ENCODE measurements at regions not wholly inside any gene's neighbourhood (a gene's known extent, or its start where the extent isn't known, plus 50 kb on each side); places are given as distances from the start of the nearest gene placed in this dataset.

- no peaks in the 10 kb centered on the region for H3K9me3 ChIP-seq (ENCODE audit: control insufficient read depth, insufficient read depth, low read length)
- DNase-seq (ENCODE audit: low read depth, low spot score), result no peak
- H3K4me1 ChIP-seq (ENCODE audit: control insufficient read depth, insufficient read depth, low read length), result no peaks in the 10 kb centered on the region
- no peaks in the 10 kb centered on the region for H3K27me3 ChIP-seq (ENCODE audit: control insufficient read depth, insufficient read depth, low read length)
- H3K36me3 ChIP-seq (ENCODE audit: control insufficient read depth, insufficient read depth, low read length), result no peaks in the 10 kb centered on the region
- WGBS (ENCODE audit: insufficient coverage, insufficient read length), result no CpG with 5 or more reads among the region's 5 CpGs
- no peak overlapping the region for H3K4me3 ChIP-seq (ENCODE audit: low read length)
- no peak overlapping the region for H3K27ac ChIP-seq (ENCODE audit: low read length)
Measured at GRCh38 chr13:108435393-108436149, 166.1 kb downstream of the TNFSF13B start.

GRCh38 chr13:108437496-108437895 lies 168.0 kb downstream of the TNFSF13B start:
- Histone ChIP-seq H3K27ac (ENCODE audit: low read length) (no peak overlapping the region), H3K4me1 (ENCODE audit: control insufficient read depth, insufficient read depth, low read length) (no peaks in the 10 kb centered on the region), H3K4me3 (ENCODE audit: low read length) (no peak overlapping the region), H3K27me3 (ENCODE audit: control insufficient read depth, insufficient read depth, low read length) (no peaks in the 10 kb centered on the region), H3K9me3 (ENCODE audit: control insufficient read depth, insufficient read depth, low read length) (no peaks in the 10 kb centered on the region), H3K36me3 (ENCODE audit: control insufficient read depth, insufficient read depth, low read length) (no peaks in the 10 kb centered on the region)
- no peak for DNase-seq (ENCODE audit: low read depth, low spot score)
- no CpG with 5 or more reads among the region's 2 CpGs for WGBS (ENCODE audit: insufficient coverage, insufficient read length)

GRCh38 chr13:108439556-108439955 lies 170.0 kb downstream of the TNFSF13B start:
- Histone ChIP-seq H3K27me3 (ENCODE audit: control insufficient read depth, insufficient read depth, low read length) (no peaks in the 10 kb centered on the region), H3K36me3 (ENCODE audit: control insufficient read depth, insufficient read depth, low read length) (no peaks in the 10 kb centered on the region), H3K27ac (ENCODE audit: low read length) (no peak overlapping the region), H3K4me3 (ENCODE audit: low read length) (no peak overlapping the region), H3K9me3 (ENCODE audit: control insufficient read depth, insufficient read depth, low read length) (no peaks in the 10 kb centered on the region), H3K4me1 (ENCODE audit: control insufficient read depth, insufficient read depth, low read length) (no peaks in the 10 kb centered on the region)
- DNase-seq (ENCODE audit: low read depth, low spot score), result no peak
- WGBS (ENCODE audit: insufficient coverage, insufficient read length), result no CpG with 5 or more reads among the region's 7 CpGs

GRCh38 chr13:108444448-108444847 lies 174.9 kb downstream of the TNFSF13B start:
- Histone ChIP-seq H3K4me3 (ENCODE audit: low read length) (no peak overlapping the region), H3K27me3 (ENCODE audit: control insufficient read depth, insufficient read depth, low read length) (no peaks in the 10 kb centered on the region), H3K4me1 (ENCODE audit: control insufficient read depth, insufficient read depth, low read length) (no peaks in the 10 kb centered on the region), H3K9me3 (ENCODE audit: control insufficient read depth, insufficient read depth, low read length) (no peaks in the 10 kb centered on the region), H3K36me3 (ENCODE audit: control insufficient read depth, insufficient read depth, low read length) (no peaks in the 10 kb centered on the region), H3K27ac (ENCODE audit: low read length) (no peak overlapping the region)
- no CpG with 5 or more reads among the region's 6 CpGs for WGBS (ENCODE audit: insufficient coverage, insufficient read length)
- no peak for DNase-seq (ENCODE audit: low read depth, low spot score)

- no peaks in the 10 kb centered on the region for H3K4me1 ChIP-seq (ENCODE audit: control insufficient read depth, insufficient read depth, low read length)
- no peaks in the 10 kb centered on the region for H3K36me3 ChIP-seq (ENCODE audit: control insufficient read depth, insufficient read depth, low read length)
- H3K27me3 ChIP-seq (ENCODE audit: control insufficient read depth, insufficient read depth, low read length), result no peaks in the 10 kb centered on the region
- no peak overlapping the region for H3K4me3 ChIP-seq (ENCODE audit: low read length)
- no peak overlapping the region for H3K27ac ChIP-seq (ENCODE audit: low read length)
- H3K9me3 ChIP-seq (ENCODE audit: control insufficient read depth, insufficient read depth, low read length), result no peaks in the 10 kb centered on the region
- no peak for DNase-seq (ENCODE audit: low read depth, low spot score)
Measured at GRCh38 chr13:108448891-108449290, 179.4 kb downstream of the TNFSF13B start.

- Histone ChIP-seq H3K4me3 (ENCODE audit: low read length) (no peak overlapping the region), H3K27ac (ENCODE audit: low read length) (no peak overlapping the region), H3K4me1 (ENCODE audit: control insufficient read depth, insufficient read depth, low read length) (no peaks in the 10 kb centered on the region), H3K27me3 (ENCODE audit: control insufficient read depth, insufficient read depth, low read length) (no peaks in the 10 kb centered on the region), H3K9me3 (ENCODE audit: control insufficient read depth, insufficient read depth, low read length) (no peaks in the 10 kb centered on the region), H3K36me3 (ENCODE audit: control insufficient read depth, insufficient read depth, low read length) (no peaks in the 10 kb centered on the region)
- WGBS (ENCODE audit: insufficient coverage, insufficient read length), result no CpG with 5 or more reads among the region's 5 CpGs
- DNase-seq (ENCODE audit: low read depth, low spot score), result no peak
Measured at GRCh38 chr13:108451121-108451520, 178.3 kb upstream of the MYO16 start.

GRCh38 chr13:108455320-108455719 lies 174.1 kb upstream of the MYO16 start:
- H3K27ac ChIP-seq (ENCODE audit: low read length), result no peak overlapping the region
- H3K9me3 ChIP-seq (ENCODE audit: control insufficient read depth, insufficient read depth, low read length), result no peaks in the 10 kb centered on the region
- H3K27me3 ChIP-seq (ENCODE audit: control insufficient read depth, insufficient read depth, low read length), result no peaks in the 10 kb centered on the region
- H3K36me3 ChIP-seq (ENCODE audit: control insufficient read depth, insufficient read depth, low read length), result no peaks in the 10 kb centered on the region
- no CpG with 5 or more reads among the region's 2 CpGs for WGBS (ENCODE audit: insufficient coverage, insufficient read length)
- no peak for DNase-seq (ENCODE audit: low read depth, low spot score)
- no peaks in the 10 kb centered on the region for H3K4me1 ChIP-seq (ENCODE audit: control insufficient read depth, insufficient read depth, low read length)
- H3K4me3 ChIP-seq (ENCODE audit: low read length), result no peak overlapping the region

GRCh38 chr13:108460043-108460442 lies 169.4 kb upstream of the MYO16 start:
- no peaks in the 10 kb centered on the region for H3K9me3 ChIP-seq (ENCODE audit: control insufficient read depth, insufficient read depth, low read length)
- H3K4me3 ChIP-seq (ENCODE audit: low read length), result no peak overlapping the region
- no peak overlapping the region for H3K27ac ChIP-seq (ENCODE audit: low read length)
- H3K4me1 ChIP-seq (ENCODE audit: control insufficient read depth, insufficient read depth, low read length), result no peaks in the 10 kb centered on the region
- H3K27me3 ChIP-seq (ENCODE audit: control insufficient read depth, insufficient read depth, low read length), result no peaks in the 10 kb centered on the region
- H3K36me3 ChIP-seq (ENCODE audit: control insufficient read depth, insufficient read depth, low read length), result no peaks in the 10 kb centered on the region
- DNase-seq (ENCODE audit: low read depth, low spot score), result no peak
- no CpG with 5 or more reads among the region's 4 CpGs for WGBS (ENCODE audit: insufficient coverage, insufficient read length)

GRCh38 chr13:108460746-108461145 lies 168.7 kb upstream of the MYO16 start:
- H3K4me3 ChIP-seq (ENCODE audit: low read length), result no peak overlapping the region
- H3K36me3 ChIP-seq (ENCODE audit: control insufficient read depth, insufficient read depth, low read length), result no peaks in the 10 kb centered on the region
- DNase-seq (ENCODE audit: low read depth, low spot score), result no peak
- no peaks in the 10 kb centered on the region for H3K4me1 ChIP-seq (ENCODE audit: control insufficient read depth, insufficient read depth, low read length)
- no peaks in the 10 kb centered on the region for H3K9me3 ChIP-seq (ENCODE audit: control insufficient read depth, insufficient read depth, low read length)
- no peak overlapping the region for H3K27ac ChIP-seq (ENCODE audit: low read length)
- no CpG with 5 or more reads among the region's 4 CpGs for WGBS (ENCODE audit: insufficient coverage, insufficient read length)
- H3K27me3 ChIP-seq (ENCODE audit: control insufficient read depth, insufficient read depth, low read length), result no peaks in the 10 kb centered on the region

GRCh38 chr13:108463340-108463739 lies 166.1 kb upstream of the MYO16 start:
- Histone ChIP-seq H3K27ac (ENCODE audit: low read length) (no peak overlapping the region), H3K36me3 (ENCODE audit: control insufficient read depth, insufficient read depth, low read length) (no peaks in the 10 kb centered on the region), H3K9me3 (ENCODE audit: control insufficient read depth, insufficient read depth, low read length) (no peaks in the 10 kb centered on the region), H3K4me3 (ENCODE audit: low read length) (no peak overlapping the region), H3K27me3 (ENCODE audit: control insufficient read depth, insufficient read depth, low read length) (no peaks in the 10 kb centered on the region), H3K4me1 (ENCODE audit: control insufficient read depth, insufficient read depth, low read length) (no peaks in the 10 kb centered on the region)
- no CpG with 5 or more reads among the region's 3 CpGs for WGBS (ENCODE audit: insufficient coverage, insufficient read length)
- DNase-seq (ENCODE audit: low read depth, low spot score), result no peak

- no CpG with 5 or more reads among the region's 5 CpGs for WGBS (ENCODE audit: insufficient coverage, insufficient read length)
- no peak for DNase-seq (ENCODE audit: low read depth, low spot score)
- no peaks in the 10 kb centered on the region for H3K9me3 ChIP-seq (ENCODE audit: control insufficient read depth, insufficient read depth, low read length)
Measured at GRCh38 chr13:108470921-108471320, 158.5 kb upstream of the MYO16 start.

More at GRCh38 chr13:108470921-108471320, 158.5 kb upstream of the MYO16 start:
- no peaks in the 10 kb centered on the region for H3K36me3 ChIP-seq (ENCODE audit: control insufficient read depth, insufficient read depth, low read length)
- no peak overlapping the region for H3K27ac ChIP-seq (ENCODE audit: low read length)
- no peaks in the 10 kb centered on the region for H3K27me3 ChIP-seq (ENCODE audit: control insufficient read depth, insufficient read depth, low read length)
- H3K4me1 ChIP-seq (ENCODE audit: control insufficient read depth, insufficient read depth, low read length), result no peaks in the 10 kb centered on the region
- no peak overlapping the region for H3K4me3 ChIP-seq (ENCODE audit: low read length)
